Smooth muscle cell of the brain vasculature (primary cell): ENCODE measurements at regions not wholly inside any gene's neighbourhood (a gene's known extent, or its start where the extent isn't known, plus 50 kb on each side); places are given as distances from the start of the nearest gene placed in this dataset.
A peak's percentile ranks its signal among the peaks of the same experiment; 100 is the strongest.

Experiments used
- DNase-seq: peaks from one replicate; pipeline ENCODE4 v3.0.0-alpha.2; 2012; ENCODE audit warnings: low read depth, low spot score

GRCh38 chr3:159169828-159170227 lies 368.0 kb downstream of the MFSD1 start:
- DNase-seq, result peak; percentile 44

GRCh38 chr3:159170436-159171003 lies 368.7 kb downstream of the MFSD1 start:
- no peak for DNase-seq

GRCh38 chr3:159171333-159171732 lies 369.5 kb downstream of the MFSD1 start:
- no peak for DNase-seq

- DNase-seq, result no peak
Observed at GRCh38 chr3:159172473-159172872, 370.6 kb downstream of the MFSD1 start.

- no peak for DNase-seq
Observed at GRCh38 chr3:159174715-159175692, 373.1 kb downstream of the MFSD1 start.

GRCh38 chr3:159178209-159178897 lies 376.5 kb downstream of the MFSD1 start:
- no peak for DNase-seq

- DNase-seq, result no peak
Observed at GRCh38 chr3:159182961-159183360, 381.1 kb downstream of the MFSD1 start.

GRCh38 chr3:159185443-159186050 lies 383.7 kb downstream of the MFSD1 start:
- DNase-seq, result no peak

- DNase-seq, result no peak
Observed at GRCh38 chr3:159186581-159186980, 384.7 kb downstream of the MFSD1 start.

- no peak for DNase-seq
Observed at GRCh38 chr3:159187232-159187631, 385.4 kb downstream of the MFSD1 start.

- DNase-seq, result no peak
Observed at GRCh38 chr3:159187706-159188105, 385.9 kb downstream of the MFSD1 start.

GRCh38 chr3:159189994-159190669 lies 388.3 kb downstream of the MFSD1 start:
- no peak for DNase-seq

GRCh38 chr3:159191447-159191846 lies 389.6 kb downstream of the MFSD1 start:
- no peak for DNase-seq

- no peak for DNase-seq
Observed at GRCh38 chr3:159196359-159196758, 394.5 kb downstream of the MFSD1 start.

GRCh38 chr3:159200176-159200575 lies 398.3 kb downstream of the MFSD1 start:
- DNase-seq, result peak; percentile 9

- DNase-seq, result no peak
Observed at GRCh38 chr3:159208050-159208449, 406.2 kb downstream of the MFSD1 start.

- DNase-seq, result no peak
Observed at GRCh38 chr3:159209459-159209858, 407.6 kb downstream of the MFSD1 start.

GRCh38 chr3:159210336-159210735 lies 408.5 kb downstream of the MFSD1 start:
- DNase-seq, result no peak

- no peak for DNase-seq
Observed at GRCh38 chr3:159216311-159216710, 414.5 kb downstream of the MFSD1 start.

- no peak for DNase-seq
Observed at GRCh38 chr3:159219231-159219630, 417.4 kb downstream of the MFSD1 start.

- DNase-seq, result no peak
Observed at GRCh38 chr3:159221335-159221734, 419.5 kb downstream of the MFSD1 start.
